CMK (cell line): ENCODE measurements at regions not wholly inside any gene's neighbourhood (a gene's known extent, or its start where the extent isn't known, plus 50 kb on each side); places are given as distances from the start of the nearest gene placed in this dataset.

Experiments used
- DNase-seq: peaks from one replicate; pipeline ENCODE4 v3.0.0-alpha.2; 2010; ENCODE audit warnings: low read depth

DNA sequence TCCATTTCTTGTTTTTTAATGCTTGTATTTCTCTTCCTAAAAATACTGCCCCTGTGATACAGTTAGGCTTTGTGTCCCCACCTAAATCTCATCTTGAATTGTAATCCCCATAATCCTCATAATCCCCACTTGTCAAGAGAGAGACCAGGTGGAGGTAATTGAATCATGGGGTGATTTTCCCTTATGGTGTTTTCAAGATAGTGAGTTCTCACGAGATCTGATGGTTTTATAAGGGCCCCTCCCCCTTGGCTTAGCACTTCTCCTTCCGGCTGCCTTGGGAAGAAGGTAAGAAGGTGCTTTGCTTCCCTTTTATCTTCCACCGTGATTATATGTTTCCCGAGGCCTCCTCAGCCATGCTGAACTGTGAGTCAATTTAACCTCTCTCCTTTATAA is 227.4 kb downstream of the MAN2A1 start:
- no peak for DNase-seq

GRCh38 chr5:109917966-109918365 is 228.2 kb downstream of the MAN2A1 start:
- no peak for DNase-seq

DNA sequence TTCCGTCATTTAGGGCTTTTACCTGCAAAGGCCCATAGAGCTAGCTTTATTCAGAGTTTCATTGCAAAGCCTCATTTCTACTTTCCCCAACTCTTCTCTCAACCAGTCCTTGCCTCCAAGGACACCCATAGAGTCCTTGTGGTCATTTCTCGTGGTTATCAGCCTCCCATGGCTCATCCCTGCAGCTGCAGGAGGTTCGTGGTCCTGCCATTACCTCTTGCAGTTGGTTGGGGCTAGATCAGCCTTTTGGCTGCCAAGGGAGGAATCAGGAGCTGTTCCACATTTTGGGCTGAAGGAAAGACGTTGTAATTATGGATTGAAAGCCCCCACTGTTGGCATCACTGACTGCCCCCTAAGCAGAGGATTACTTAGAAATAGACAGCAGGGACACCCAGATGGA is 231.0 kb downstream of the MAN2A1 start:
- DNase-seq, result no peak

DNA sequence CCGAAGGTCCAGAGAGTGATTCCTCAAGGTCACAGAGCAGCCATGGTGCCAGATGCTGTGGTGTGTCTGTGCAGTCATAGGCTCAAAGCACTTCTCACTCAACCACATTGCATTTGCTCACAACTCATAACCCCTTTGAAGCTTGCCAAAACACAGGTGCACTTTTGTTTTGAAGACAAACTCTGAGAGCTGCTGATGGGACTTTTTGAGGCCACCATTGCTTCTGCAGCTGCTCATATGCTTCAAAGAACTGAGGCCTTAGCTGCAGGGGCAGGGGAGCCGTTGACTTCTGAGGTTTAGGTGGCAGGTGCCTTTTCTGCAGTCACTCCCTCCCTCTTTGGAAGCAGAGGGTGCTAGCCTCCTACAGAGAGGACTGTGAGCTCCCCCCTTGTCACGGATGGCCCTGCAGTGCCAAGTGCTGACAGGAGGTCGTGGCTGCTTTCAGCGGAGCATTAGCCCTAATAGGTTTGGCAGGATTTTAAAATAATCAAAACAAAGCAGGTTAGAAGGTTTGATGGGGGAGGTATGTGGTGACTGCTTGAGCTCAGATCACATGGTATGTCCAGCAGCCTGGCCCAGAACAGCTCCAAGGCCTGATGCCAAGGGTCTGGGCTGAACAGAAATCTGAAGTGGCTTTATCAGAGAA is 232.1 kb downstream of the MAN2A1 start:
- DNase-seq, result no peak

- DNase-seq, result no peak
Observed at GRCh38 chr5:109922381-109922995, 232.8 kb downstream of the MAN2A1 start.

DNA sequence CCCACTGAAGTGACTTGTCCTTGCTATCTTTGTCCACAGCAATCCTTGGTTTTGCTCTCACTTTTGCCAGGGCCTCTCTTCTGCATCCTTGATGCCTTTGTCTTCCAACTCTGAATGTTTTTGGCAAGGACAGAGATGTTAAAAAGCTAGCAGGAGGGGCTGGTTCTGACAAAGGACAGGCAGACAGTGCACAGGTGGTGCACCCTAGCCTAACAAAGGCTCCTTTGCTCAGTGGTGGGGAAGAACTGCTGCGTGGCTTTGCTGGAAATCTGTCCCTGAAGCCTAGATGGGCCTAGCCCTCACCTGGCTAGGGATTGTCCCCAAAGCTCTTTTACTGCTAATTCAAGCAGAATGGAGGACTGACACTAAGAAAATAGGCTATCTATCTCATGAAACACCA is 233.5 kb downstream of the MAN2A1 start:
- DNase-seq, result no peak

GRCh38 chr5:109924237-109925107 is 234.7 kb downstream of the MAN2A1 start:
- DNase-seq, result no peak

GRCh38 chr5:109927639-109928038 is 237.9 kb downstream of the MAN2A1 start:
- DNase-seq, result no peak

DNA sequence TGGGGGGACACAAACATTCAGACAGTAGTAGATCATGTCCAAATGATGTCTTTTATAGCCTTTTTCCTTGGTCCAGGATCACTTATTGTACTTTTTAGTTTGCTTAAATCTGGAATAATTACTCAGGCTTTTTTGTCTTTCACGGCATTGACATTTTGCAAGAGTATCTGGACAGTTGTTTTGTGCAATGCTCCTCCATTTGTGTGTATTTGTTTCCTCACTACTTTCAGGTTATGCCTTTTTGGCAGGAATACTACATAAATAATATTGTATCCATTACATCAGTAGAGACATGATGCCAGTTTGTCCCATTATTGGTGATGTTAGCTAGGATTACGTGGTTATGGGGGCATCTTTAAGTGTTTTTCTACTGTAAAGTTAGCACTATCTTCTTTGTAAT is 238.3 kb downstream of the MAN2A1 start:
- no peak for DNase-seq

DNA sequence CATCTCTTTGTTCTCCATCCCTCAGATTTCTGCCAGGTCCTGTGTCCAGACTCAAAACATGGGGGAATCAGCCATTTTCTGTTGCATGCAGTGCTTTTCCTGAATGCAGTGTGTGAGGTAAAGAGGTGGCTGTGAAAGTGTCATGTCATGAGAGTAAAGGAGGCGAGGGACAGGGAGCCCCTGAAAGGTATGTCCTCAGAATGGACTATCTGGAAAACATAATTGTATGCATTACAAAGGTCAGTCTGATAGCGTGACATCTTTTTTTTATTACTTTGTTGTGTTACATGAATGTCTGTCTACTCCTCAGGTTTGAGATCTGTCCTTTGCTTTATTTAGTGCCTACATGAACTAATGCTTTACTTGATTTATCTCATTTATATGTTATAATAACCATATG is 239.1 kb downstream of the MAN2A1 start:
- no peak for DNase-seq

DNA sequence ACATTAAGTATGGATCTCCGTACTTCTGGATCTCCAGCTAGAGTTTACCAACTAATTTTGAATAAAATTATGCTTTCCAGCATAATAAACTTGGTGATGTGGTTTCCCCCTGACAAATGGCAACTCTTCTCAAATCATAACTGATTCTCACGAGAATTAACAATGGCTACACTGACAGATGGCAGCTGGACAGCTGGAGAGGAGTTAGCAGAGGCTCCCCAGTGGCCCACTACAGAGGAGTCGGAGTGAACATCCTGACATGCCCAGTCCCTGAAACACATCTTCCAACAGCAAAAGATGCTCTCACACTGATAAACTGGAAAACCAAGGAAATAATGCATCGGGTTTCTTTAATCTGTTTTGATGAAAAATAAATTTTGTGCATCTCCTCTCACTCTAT is 239.6 kb downstream of the MAN2A1 start:
- DNase-seq, result no peak

- DNase-seq, result no peak
Observed at GRCh38 chr5:109929911-109930310, 240.2 kb downstream of the MAN2A1 start.

GRCh38 chr5:109931049-109931780 is 241.5 kb downstream of the MAN2A1 start:
- no peak for DNase-seq

- DNase-seq, result no peak
Observed at GRCh38 chr5:109935833-109936490, 246.2 kb downstream of the MAN2A1 start.

- DNase-seq, result no peak
Observed at GRCh38 chr5:109936996-109937395, 247.3 kb downstream of the MAN2A1 start.

DNA sequence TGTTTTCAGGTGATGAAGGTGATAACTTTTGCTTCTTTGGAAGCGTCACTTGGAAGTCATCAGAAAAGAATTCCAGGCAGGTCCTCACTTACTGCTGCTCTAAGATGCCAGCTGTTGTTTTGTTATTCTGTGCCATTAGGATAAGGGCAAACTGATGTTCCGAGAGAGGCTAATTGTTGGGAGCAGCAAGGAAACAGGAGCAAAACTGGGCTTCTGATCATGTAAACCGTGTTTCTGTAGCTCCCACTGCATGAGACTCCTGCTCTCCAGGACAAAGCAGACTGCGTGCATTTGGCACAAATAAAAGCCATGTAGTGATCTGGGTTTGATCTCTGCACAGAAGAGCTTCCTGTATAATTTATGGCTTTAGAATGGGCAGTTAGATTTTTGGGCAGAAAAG is 248.2 kb downstream of the MAN2A1 start:
- DNase-seq, result no peak

- no peak for DNase-seq
Observed at GRCh38 chr5:109938453-109938852, 248.7 kb downstream of the MAN2A1 start.

GRCh38 chr5:109939116-109939682 is 249.5 kb downstream of the MAN2A1 start:
- no peak for DNase-seq

- no peak for DNase-seq
Observed at GRCh38 chr5:109942646-109943045, 252.9 kb downstream of the MAN2A1 start.

GRCh38 chr5:109943701-109944235 is 254.0 kb downstream of the MAN2A1 start:
- DNase-seq, result no peak

GRCh38 chr5:109944461-109944860 is 254.7 kb downstream of the MAN2A1 start:
- DNase-seq, result no peak
